ENCODE measurements at regions not wholly inside any gene's neighbourhood (a gene's known extent, or its start where the extent isn't known, plus 50 kb on each side); places are given as distances from the start of the nearest gene placed in this dataset.
"Not testable (repeated sequence)": the region's sequence is repeated elsewhere in the genome, so short reads cannot be mapped to it uniquely, and the experiment has no call there.

DNA sequence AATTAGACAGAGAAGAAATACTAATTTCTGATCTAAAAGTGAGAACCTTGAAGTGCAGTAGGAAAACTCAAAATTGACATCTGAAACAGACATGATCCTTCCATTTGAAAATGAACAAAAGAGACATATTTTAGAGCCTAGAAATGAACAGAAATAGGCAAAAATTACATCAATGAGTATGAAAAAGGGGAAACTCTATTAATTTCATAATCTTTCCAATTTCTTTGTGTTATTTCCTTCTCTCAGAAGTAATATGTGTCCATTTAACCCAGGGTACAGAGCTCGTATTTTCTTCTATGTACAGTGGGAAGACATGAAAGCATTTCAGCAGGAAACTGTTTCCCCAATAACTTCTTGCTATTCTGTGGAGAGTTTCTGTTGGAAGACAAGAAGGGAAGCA lies 263.1 kb downstream of the CGGBP1 start:
- TF ChIP-seq CTCF (IDR thresholded peaks at IDR 0.05) = no peak
- H3K4me1 ChIP-seq = peaks cover 0 to 4% of the 10 kb centered on the region in 2 donors
- intact Hi-C loops (cut with DNase I) = no loop called here
- no peaks in the 10 kb centered on the region for H3K9me3 ChIP-seq
- no peak for DNase-seq (ENCODE audit: low spot score in 2 of 2)
- no peak overlapping the region for H3K27ac ChIP-seq
- peaks cover 4% of the 10 kb centered on the region for H3K27me3 ChIP-seq
- H3K36me3 ChIP-seq = no peaks in the 10 kb centered on the region
- H3K4me3 ChIP-seq = no peak overlapping the region

DNA sequence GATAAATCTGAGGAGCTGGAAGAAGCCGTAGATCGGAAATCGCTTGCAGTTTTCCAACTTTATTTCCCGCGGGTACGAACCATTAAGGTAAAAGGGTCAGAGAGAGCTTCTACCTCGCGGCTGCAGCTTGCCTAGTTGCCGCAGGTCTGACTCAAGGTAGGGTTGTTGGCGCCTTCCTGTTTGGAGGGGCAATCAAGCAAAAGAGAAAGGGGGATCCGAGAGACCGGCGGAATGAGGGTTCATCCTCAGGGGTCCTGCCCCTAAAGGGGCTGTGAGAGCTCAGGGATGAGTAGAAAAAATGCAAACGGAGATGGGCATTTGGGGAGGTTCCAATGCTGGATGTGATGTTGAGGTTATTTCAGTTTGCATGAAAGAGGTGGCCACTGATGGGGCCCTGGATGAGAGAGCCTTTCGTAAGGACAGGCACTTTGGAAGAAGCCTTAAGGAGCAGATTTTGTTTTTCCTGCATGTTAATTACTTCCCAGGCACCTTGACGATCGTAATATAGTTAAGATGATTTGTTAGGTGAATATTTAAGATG lies 265.4 kb downstream of the CGGBP1 start:
- no peak for DNase-seq (ENCODE audit: low spot score in 2 of 2)
- H3K4me1 ChIP-seq = peaks cover 0 to 4% of the 10 kb centered on the region in 2 donors
- H3K27me3 ChIP-seq = peaks cover 4% of the 10 kb centered on the region
- no peaks in the 10 kb centered on the region for H3K36me3 ChIP-seq
- TF ChIP-seq CTCF (IDR thresholded peaks at IDR 0.05) = no peak
- H3K4me3 ChIP-seq = peak overlapping the region; percentile 45 to 55
- no peaks in the 10 kb centered on the region for H3K9me3 ChIP-seq
- intact Hi-C loops (cut with DNase I) = no loop called here
- no peak overlapping the region for H3K27ac ChIP-seq

GRCh38 chr3:87792534-87793336 lies 266.1 kb downstream of the CGGBP1 start, which contains the start of gene HTR1F:
Gene HTR1F, plus strand, starts transcription at chr3:87792706.
- intact Hi-C loops (cut with DNase I) = no loop called here
- TF ChIP-seq CTCF (IDR thresholded peaks at IDR 0.05) = no peak
- no peak for DNase-seq (ENCODE audit: low spot score in 2 of 2)
- peaks cover 4% of the 10 kb centered on the region for H3K27me3 ChIP-seq
- H3K4me1 ChIP-seq = peaks cover 0 to 4% of the 10 kb centered on the region in 2 donors
- H3K36me3 ChIP-seq = no peaks in the 10 kb centered on the region
- no peaks in the 10 kb centered on the region for H3K9me3 ChIP-seq
- peak within 1 kb of the TSS; percentile 45 to 55 for H3K4me3 ChIP-seq
- H3K27ac ChIP-seq = no peak within 1 kb of the TSS

DNA sequence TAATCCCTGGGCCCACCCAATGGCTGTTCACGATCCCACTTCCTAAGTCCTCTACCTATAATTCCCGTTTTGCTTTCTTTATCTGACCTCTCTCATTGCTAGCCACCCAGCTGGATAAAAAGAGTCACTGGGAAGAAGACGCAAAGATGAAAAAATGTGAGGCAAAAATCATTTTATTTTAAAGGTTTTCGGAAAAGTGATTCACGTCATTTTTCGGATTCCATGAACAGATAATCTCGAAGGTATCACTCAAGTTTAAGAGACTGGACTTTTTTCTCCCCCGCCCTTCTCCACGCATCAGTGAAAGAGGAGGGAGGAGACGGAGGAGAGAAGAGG lies 266.6 kb downstream of the CGGBP1 start:
- DNase-seq (ENCODE audit: low spot score in 2 of 2) = no peak
- Histone ChIP-seq H3K36me3 (no peaks in the 10 kb centered on the region), H3K27ac (no peak overlapping the region), H3K9me3 (no peaks in the 10 kb centered on the region), H3K4me1 (peaks cover 0 to 4% of the 10 kb centered on the region in 2 donors), H3K27me3 (peaks cover 4% of the 10 kb centered on the region), H3K4me3 (peak overlapping the region; percentile 45 to 55)
- TF ChIP-seq CTCF (IDR thresholded peaks at IDR 0.05) = no peak
- intact Hi-C loops (cut with DNase I) = no loop called here

DNA sequence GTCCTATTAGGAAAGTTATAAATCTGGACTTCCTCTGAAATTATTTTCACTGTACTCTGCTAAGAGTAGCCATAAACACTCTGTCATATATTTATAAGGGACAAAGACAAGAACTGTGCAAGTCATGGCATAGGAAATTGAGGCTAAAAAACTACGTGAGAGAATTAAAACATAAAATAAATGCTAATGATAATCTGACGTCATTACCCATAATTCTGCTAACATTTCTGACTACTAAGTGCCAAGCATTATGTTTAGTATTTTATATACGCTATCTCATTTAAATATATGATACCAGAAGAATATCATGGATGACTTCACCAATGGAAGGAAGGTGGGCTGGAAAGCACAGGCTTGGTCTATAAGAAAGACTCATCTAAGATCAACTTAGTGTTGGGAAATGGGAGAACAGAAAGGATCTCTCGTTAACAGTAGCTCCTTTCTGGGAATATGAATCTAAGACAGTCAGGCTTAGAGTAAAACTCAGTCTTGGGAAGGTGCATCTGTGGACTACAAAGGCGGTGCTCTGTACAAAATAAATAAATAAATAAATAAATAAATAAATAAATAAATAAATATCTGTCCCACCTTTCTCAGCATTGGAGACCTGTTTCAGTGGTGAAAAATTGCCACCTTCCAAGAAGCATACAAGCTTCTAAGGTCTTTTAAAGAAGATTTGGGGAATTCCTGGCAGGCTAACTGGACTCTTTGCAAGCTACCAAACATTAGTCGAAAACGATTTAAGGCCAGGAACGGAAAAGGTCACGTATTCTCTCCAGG lies 267.4 kb downstream of the CGGBP1 start:
- H3K4me3 ChIP-seq = no peak overlapping the region
- H3K27ac ChIP-seq = no peak overlapping the region
- no peak for TF ChIP-seq CTCF (IDR thresholded peaks at IDR 0.05)
- H3K9me3 ChIP-seq = no peaks in the 10 kb centered on the region
- peaks cover 0 to 4% of the 10 kb centered on the region in 2 donors for H3K4me1 ChIP-seq
- no peak for DNase-seq (ENCODE audit: low spot score in 2 of 2)
- intact Hi-C loops (cut with DNase I) = no loop called here
- peaks cover 4% of the 10 kb centered on the region for H3K27me3 ChIP-seq
- H3K36me3 ChIP-seq = no peaks in the 10 kb centered on the region

- H3K27me3 ChIP-seq; H3K9me3 ChIP-seq; H3K4me1 ChIP-seq; H3K4me3 ChIP-seq; DNase-seq (ENCODE audit: low spot score in 2 of 2); H3K36me3 ChIP-seq; H3K27ac ChIP-seq; intact Hi-C loops (cut with DNase I): not testable (repeated sequence)
Observed at GRCh38 chr3:87789049-87789448, 269.8 kb downstream of the CGGBP1 start.
